ENCODE measurements at regions not wholly inside any gene's neighbourhood (a gene's known extent, or its start where the extent isn't known, plus 50 kb on each side); places are given as distances from the start of the nearest gene placed in this dataset.

GRCh38 chr16:85971902-85972638 is 73.1 kb downstream of the IRF8 start:
- TF ChIP-seq CTCF (IDR thresholded peaks at IDR 0.05; ENCODE audit: control insufficient read depth, extremely low read depth, insufficient read depth): no peak
- no peak overlapping the region for H3K4me3 ChIP-seq (ENCODE audit: low read depth, low read length)
- DNase-seq (ENCODE audit: low read depth): no peak

- DNase-seq (ENCODE audit: low read depth): no peak
- no peak for TF ChIP-seq CTCF (IDR thresholded peaks at IDR 0.05; ENCODE audit: control insufficient read depth, extremely low read depth, insufficient read depth)
- no peak overlapping the region for H3K4me3 ChIP-seq (ENCODE audit: low read depth, low read length)
Observed at GRCh38 chr16:85974428-85975375, 75.7 kb downstream of the IRF8 start.

- no peak for TF ChIP-seq CTCF (IDR thresholded peaks at IDR 0.05; ENCODE audit: control insufficient read depth, extremely low read depth, insufficient read depth)
- DNase-seq (ENCODE audit: low read depth): no peak
- H3K4me3 ChIP-seq (ENCODE audit: low read depth, low read length): no peak overlapping the region
Observed at GRCh38 chr16:85975451-85975981, 76.6 kb downstream of the IRF8 start.

GRCh38 chr16:85978291-85978775 is 79.4 kb downstream of the IRF8 start:
- no peak overlapping the region for H3K4me3 ChIP-seq (ENCODE audit: low read depth, low read length)
- DNase-seq (ENCODE audit: low read depth): no peak

GRCh38 chr16:85978976-85979375 is 80.0 kb downstream of the IRF8 start:
- no peak overlapping the region for H3K4me3 ChIP-seq (ENCODE audit: low read depth, low read length)
- TF ChIP-seq CTCF (IDR thresholded peaks at IDR 0.05; ENCODE audit: control insufficient read depth, extremely low read depth, insufficient read depth): no peak
- DNase-seq (ENCODE audit: low read depth): no peak

More at GRCh38 chr16:85978291-85978775, 79.4 kb downstream of the IRF8 start:
- TF ChIP-seq CTCF (IDR thresholded peaks at IDR 0.05; ENCODE audit: control insufficient read depth, extremely low read depth, insufficient read depth): no peak

GRCh38 chr16:85979605-85980004 is 80.6 kb downstream of the IRF8 start:
- TF ChIP-seq CTCF (IDR thresholded peaks at IDR 0.05; ENCODE audit: control insufficient read depth, extremely low read depth, insufficient read depth): peak; percentile 55
- no peak for DNase-seq (ENCODE audit: low read depth)
- H3K4me3 ChIP-seq (ENCODE audit: low read depth, low read length): no peak overlapping the region
